Kidney (tissue), 13 donors: ENCODE measurements at regions not wholly inside any gene's neighbourhood (a gene's known extent, or its start where the extent isn't known, plus 50 kb on each side); places are given as distances from the start of the nearest gene placed in this dataset.

Experiments
- DNase-seq, 5 donors: peaks; one replicate each; pipeline ENCODE4 v3.0.0-alpha.2; 2013 to 2020
- FAIRE-seq: peaks from 2 replicates; lab custom pipeline; 2012; peaks lifted over from hg19 to GRCh38; lab: Jason Lieb, UNC
- H3K27ac ChIP-seq, 2 donors: one replicate each; pipeline ENCODE4 v1.7.0; 2013; ENCODE audit warnings: low read depth in 2 of 2, low read length in 2 of 2, inconsistent platforms in 1 of 2
- H3K27me3 ChIP-seq: one replicate; pipeline ENCODE4 v1.7.1; 2013; ENCODE audit warnings: low read length, inconsistent platforms; ENCODE audit not compliant: control insufficient read depth, insufficient read depth
- H3K36me3 ChIP-seq, 3 donors: one replicate each; pipeline versions ENCODE4 v1.7.0 to v1.7.1; 2013; ENCODE audit warnings: low read length in 3 of 3, control low read depth in 1 of 3, inconsistent platforms in 1 of 3; ENCODE audit not compliant: insufficient read depth in 3 of 3, control insufficient read depth in 2 of 3
- H3K4me1 ChIP-seq, 3 donors: one replicate each; pipeline versions ENCODE4 v1.7.0 to v1.7.1; 2013; ENCODE audit warnings: low read length in 3 of 3, inconsistent platforms in 1 of 3, low read depth in 1 of 3; ENCODE audit not compliant: control insufficient read depth in 2 of 3, insufficient read depth in 2 of 3
- H3K4me3 ChIP-seq, 3 donors: one replicate each; pipeline versions ENCODE4 v1.7.0 to v1.8.1; 2013; ENCODE audit warnings: low read length in 3 of 3, control low read depth in 1 of 3, inconsistent platforms in 1 of 3
- H3K9ac ChIP-seq, 3 donors: one replicate each; pipeline versions ENCODE4 v1.7.0 to v1.7.1; 2013; ENCODE audit warnings: low read length in 3 of 3, control low read depth in 1 of 3, inconsistent platforms in 1 of 3
- H3K9me3 ChIP-seq, 3 donors: one replicate each; pipeline versions ENCODE4 v1.7.0 to v1.7.1; 2013; ENCODE audit warnings: low read length in 3 of 3, control low read depth in 1 of 3, inconsistent platforms in 1 of 3; ENCODE audit not compliant: control insufficient read depth in 2 of 3, insufficient read depth in 1 of 3
- CTCF ChIP-seq: IDR thresholded peaks from 3 replicates; pipeline ENCODE4 v1.5.1; 2012; ENCODE audit warnings: mild to moderate bottlenecking, moderate library complexity, borderline replicate concordance; ENCODE audit not compliant: insufficient read depth; ENCODE audit errors: extremely low read depth
- intact Hi-C: fragments of 100-400 bp; cut with DNase I; formaldehyde crosslinking; loops from one replicate; pipeline ENCODE4 v1.11.1; 2022
- donor health status: control.
- donor health status: control.
- donor health status: control.
- donor health status: control.
- donor health status: control.
- donor health status: DM: yes; HTN: yes; CAD: no.
- donor health status: Normal renal cell carcinoma (clear cell type).

DNA sequence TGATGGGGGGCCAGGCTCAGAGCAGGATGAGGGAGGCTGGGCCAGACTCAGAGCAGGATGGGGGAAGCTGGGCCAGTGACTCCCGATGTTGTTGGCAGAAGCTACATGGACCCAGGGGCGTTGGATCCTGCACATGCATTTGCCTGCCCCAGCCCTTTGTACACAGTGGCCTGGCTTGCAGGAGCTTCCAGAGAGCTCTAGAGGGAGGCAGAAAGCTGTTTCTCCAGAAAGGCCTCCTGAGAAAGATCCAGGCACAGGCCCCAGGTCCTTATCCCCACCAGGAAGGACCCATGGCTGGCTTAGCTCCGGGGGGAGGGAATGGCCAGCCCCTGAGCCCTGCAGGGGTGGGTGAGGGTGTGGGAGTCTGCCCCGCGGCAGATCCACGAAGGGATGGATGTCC, 106.6 kb upstream of the ACTRT2 start:
- DNase-seq (peak in 2 of 5 donors; percentile 45 to 64), FAIRE-seq (no peak)
- no peaks in the 10 kb centered on the region for H3K4me1 ChIP-seq
- no peaks in the 10 kb centered on the region for H3K27me3 ChIP-seq
- no peaks in the 10 kb centered on the region for H3K36me3 ChIP-seq
- H3K9ac ChIP-seq: no peak overlapping the region
- no peak overlapping the region for H3K27ac ChIP-seq
- H3K9me3 ChIP-seq: no peaks in the 10 kb centered on the region
- intact Hi-C loops: no loop called here
- TF ChIP-seq CTCF: no peak
- H3K4me3 ChIP-seq: no peak overlapping the region

GRCh38 chr1:2916153-2916552, 105.1 kb upstream of the ACTRT2 start:
- H3K27ac ChIP-seq: no peak overlapping the region
- no peak for TF ChIP-seq CTCF

DNA sequence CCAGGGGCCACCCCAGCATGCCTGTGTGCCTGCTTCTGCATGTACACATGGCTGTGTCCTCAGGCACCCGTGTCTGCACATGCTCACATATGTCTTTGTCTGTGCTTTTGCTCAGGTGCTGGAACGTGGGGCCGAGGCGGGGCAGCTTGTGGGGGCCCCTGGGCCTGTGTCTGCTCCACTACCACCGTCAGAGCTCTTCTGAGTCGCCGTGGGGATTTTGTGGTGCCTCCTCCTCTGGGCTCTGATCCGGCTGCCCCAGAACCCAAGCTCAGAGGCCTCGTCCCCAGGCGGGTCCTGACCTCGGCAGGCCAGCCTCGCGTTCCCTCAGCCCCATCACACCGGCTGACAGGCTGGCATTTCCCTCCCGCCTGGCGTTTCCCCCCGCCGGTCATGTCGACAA, 104.6 kb upstream of the ACTRT2 start:
- H3K27me3 ChIP-seq: no peaks in the 10 kb centered on the region
- no peak overlapping the region for H3K4me3 ChIP-seq
- intact Hi-C loops: no loop called here
- no peak for FAIRE-seq
- no peak for DNase-seq
- no peaks in the 10 kb centered on the region for H3K36me3 ChIP-seq
- no peak overlapping the region for H3K9ac ChIP-seq
- H3K4me1 ChIP-seq: no peaks in the 10 kb centered on the region
- TF ChIP-seq CTCF: no peak
- no peaks in the 10 kb centered on the region for H3K9me3 ChIP-seq
- no peak overlapping the region for H3K27ac ChIP-seq

More at GRCh38 chr1:2916153-2916552, 105.1 kb upstream of the ACTRT2 start:
- no peak for FAIRE-seq
- Histone ChIP-seq H3K4me1 (no peaks in the 10 kb centered on the region), H3K9ac (no peak overlapping the region), H3K9me3 (no peaks in the 10 kb centered on the region), H3K4me3 (no peak overlapping the region), H3K36me3 (no peaks in the 10 kb centered on the region), H3K27me3 (no peaks in the 10 kb centered on the region)
- intact Hi-C loops: no loop called here
- no peak for DNase-seq

- H3K4me3 ChIP-seq: no peak overlapping the region
- FAIRE-seq (no peak), DNase-seq (no peak)
- H3K9ac ChIP-seq: no peak overlapping the region
- no peaks in the 10 kb centered on the region for H3K4me1 ChIP-seq
- intact Hi-C loops: no loop called here
- no peaks in the 10 kb centered on the region for H3K36me3 ChIP-seq
- H3K27me3 ChIP-seq: no peaks in the 10 kb centered on the region
- H3K27ac ChIP-seq: no peak overlapping the region
- TF ChIP-seq CTCF: no peak
- no peaks in the 10 kb centered on the region for H3K9me3 ChIP-seq
Measured at GRCh38 chr1:2917284-2917683, 104.0 kb upstream of the ACTRT2 start.
